ENCODE measurements at regions not wholly inside any gene's neighbourhood (a gene's known extent, or its start where the extent isn't known, plus 50 kb on each side); places are given as distances from the start of the nearest gene placed in this dataset.
A peak's percentile ranks its signal among the peaks of the same experiment; 100 is the strongest.

DNA sequence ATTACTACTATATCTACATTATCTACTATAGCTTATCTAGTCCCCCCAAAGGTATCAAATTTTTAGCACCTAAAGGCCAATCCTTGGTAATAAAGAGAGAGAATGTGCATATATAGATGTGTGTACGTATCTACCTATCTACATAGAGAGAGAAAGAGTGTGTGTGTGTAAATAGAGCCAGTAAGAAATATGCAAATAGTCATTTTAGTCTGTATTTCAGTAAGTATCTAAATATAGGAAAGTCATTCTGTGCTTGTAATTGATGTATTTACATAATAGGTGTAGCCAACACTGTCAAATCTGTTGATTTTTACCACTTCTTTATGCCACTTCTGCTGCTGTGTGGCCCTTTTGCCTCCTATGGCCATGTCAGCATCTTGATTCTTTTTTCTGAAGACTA lies 284.5 kb upstream of the TFPI start:
- DNase-seq (ENCODE audit: low spot score), result no peak
- POLR2A ChIA-PET (ENCODE audit: low non-redundant PET), result no interaction called here
- no peak overlapping the region for H3K27ac ChIP-seq
- TF ChIP-seq, protein P1, sequence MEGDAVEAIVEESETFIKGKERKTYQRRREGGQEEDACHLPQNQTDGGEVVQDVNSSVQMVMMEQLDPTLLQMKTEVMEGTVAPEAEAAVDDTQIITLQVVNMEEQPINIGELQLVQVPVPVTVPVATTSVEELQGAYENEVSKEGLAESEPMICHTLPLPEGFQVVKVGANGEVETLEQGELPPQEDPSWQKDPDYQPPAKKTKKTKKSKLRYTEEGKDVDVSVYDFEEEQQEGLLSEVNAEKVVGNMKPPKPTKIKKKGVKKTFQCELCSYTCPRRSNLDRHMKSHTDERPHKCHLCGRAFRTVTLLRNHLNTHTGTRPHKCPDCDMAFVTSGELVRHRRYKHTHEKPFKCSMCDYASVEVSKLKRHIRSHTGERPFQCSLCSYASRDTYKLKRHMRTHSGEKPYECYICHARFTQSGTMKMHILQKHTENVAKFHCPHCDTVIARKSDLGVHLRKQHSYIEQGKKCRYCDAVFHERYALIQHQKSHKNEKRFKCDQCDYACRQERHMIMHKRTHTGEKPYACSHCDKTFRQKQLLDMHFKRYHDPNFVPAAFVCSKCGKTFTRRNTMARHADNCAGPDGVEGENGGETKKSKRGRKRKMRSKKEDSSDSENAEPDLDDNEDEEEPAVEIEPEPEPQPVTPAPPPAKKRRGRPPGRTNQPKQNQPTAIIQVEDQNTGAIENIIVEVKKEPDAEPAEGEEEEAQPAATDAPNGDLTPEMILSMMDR (conservative IDR thresholded peaks at IDR 0.05; ENCODE audit: low read depth), result no peak
- CTCF ChIA-PET, result no interaction called here

DNA sequence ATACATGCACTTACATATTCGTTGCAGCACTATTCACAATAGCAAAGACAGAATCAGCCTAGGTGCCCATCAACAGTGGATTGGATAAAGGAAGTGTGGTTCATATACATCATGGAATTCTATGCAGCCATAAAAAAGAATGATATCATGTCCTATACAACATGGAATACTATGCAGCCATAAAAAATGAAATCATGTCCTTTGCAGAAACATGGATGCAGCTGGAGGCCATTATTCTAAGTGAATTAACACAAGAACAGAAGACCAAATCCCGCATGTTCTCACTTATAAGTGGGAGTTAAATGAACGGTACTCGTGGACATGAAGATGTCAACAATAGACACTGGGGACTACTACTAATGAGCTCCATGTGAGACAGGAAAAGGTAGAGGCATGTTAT lies 288.1 kb upstream of the TFPI start:
- ChIA-PET CTCF (interaction anchor here (1.5 kb wide), 1 partner anchor 261 kb away, joined by 6 read pairs; no protein-coding TSS in a partner anchor), POLR2A (ENCODE audit: low non-redundant PET) (no interaction called here)
- H3K27ac ChIP-seq, result no peak overlapping the region
- no peak for DNase-seq (ENCODE audit: low spot score)
- TF ChIP-seq, protein P1 (conservative IDR thresholded peaks at IDR 0.05; ENCODE audit: low read depth), result no peak

DNA sequence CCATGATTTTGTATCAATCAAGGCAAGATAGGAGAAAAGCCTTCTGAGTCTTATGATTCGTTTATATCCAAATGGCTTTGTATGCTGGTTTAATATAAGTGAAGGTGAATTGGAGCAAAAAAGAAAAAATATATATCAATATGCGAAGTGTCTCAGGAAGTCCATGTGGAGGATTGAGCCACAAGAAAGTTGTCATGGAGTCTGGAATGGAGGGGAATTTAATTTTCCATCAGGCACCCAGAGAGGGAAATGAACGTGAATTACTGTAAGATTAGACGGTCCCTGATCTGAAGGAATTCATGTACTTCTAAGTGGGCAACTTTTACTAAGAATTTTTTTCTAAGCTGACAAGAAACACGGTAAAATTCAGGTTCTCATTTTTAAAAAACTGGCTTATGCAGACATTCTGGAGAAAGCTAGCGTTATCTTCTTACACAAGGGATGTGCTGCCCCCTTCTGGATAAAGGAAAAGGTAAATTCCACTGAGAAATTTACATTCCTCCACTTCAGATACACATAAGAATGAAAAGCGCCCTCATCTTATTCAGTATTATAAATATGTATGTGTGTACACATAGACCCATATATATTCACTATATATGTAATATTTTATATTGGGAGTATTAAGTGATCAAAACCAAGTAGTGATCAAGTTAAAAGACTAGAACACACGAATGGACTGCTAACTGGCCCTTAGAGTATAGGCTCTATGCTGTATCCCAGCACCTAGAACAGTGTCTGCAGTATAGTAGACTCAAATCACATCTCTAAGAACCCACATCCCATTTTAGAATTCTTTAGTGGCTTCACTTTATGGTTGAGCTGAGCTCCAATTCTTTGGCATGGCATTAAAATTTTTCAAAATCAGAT lies 289.0 kb upstream of the TFPI start:
- POLR2A ChIA-PET (ENCODE audit: low non-redundant PET), result no interaction called here
- no peak overlapping the region for H3K27ac ChIP-seq

DNA sequence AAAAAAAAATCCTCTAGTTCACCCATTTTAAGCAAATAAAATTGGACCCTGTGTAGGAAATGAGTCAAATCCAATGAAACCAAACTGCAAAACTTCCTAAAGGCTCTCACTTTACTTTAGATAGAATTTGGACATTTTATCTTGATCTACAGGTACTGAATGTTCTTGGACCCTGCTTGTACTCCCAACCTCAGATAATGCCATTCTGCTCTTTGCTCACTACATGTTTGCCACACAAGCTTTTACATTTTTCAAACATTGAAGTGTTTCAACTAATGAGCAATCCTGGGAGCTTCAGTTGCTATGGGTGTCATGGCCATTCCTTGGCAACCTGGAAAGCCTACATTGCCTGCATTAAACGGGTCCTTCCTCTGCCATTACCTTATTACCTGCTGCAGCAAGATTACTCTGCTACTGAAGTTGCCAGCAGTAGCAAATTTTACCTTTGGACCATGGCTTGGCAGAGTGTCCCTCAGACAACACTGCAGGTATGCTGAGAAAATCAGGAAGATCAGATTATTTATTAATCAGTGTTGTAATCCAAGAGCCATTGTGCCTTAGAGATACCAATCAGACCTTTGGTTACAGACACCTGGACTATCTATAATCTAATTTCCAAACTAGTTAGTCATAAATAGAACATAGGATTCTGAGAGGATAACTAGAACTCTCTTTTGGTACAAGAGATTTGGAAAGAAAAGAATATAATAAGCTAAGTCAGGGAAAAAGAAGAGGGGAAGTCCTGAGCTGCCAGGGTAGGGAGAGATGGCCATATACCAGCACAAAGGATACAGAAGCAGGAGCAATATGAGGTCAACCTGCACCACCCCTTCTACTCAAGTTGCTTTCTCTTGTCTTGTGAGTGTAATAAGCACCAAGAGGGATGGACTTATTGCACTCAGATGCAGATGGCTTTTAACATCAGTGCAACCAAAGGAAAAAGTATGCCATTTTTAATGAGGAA lies 293.3 kb upstream of the TFPI start:
- ChIA-PET CTCF (no interaction called here), POLR2A (ENCODE audit: low non-redundant PET) (no interaction called here)
- H3K27ac ChIP-seq, result no peak overlapping the region
- no peak for DNase-seq (ENCODE audit: low spot score)
- TF ChIP-seq, protein P1 (conservative IDR thresholded peaks at IDR 0.05; ENCODE audit: low read depth), result no peak

More for the DNA sequence above, 289.0 kb upstream of the TFPI start:
- DNase-seq (ENCODE audit: low spot score), result peak; percentile 25
- CTCF ChIA-PET, result interaction anchor here (0.5 to 1.5 kb wide), 9 partner anchors 20 to 1009 kb away, joined by 3 to 7 read pairs (median 3); no protein-coding TSS in a partner anchor
- TF ChIP-seq, protein P1 (conservative IDR thresholded peaks at IDR 0.05; ENCODE audit: low read depth), result peak; percentile 48

DNA sequence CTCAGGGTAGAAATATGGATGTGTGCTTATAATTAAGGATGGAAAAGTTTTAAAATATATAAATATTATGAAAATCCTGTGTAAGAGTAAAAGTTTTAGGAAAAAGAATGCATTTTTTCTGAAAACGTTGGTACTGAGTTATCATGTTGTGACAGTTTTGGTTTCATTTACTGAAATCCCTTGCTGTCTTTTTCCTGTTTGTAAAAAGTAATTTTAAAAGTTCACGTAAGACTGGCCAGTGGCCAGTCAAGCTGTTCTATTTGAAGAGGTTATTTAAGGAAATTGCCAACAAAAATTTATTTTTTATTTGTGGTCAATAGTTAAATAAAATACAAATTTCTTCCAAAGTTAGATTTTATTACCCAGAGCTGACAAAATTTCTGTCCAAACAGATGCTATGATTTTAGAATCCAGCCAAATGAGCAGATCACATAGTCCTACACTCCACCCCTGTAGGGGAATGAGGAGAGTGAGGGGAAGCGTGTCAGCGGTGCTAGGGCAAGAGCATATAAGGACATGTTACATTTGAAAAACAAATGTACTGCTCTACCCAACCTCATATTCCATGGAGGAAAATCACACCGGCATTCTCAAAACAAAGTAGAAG lies 297.8 kb upstream of the TFPI start:
- TF ChIP-seq, protein P1 (conservative IDR thresholded peaks at IDR 0.05; ENCODE audit: low read depth), result no peak
- H3K27ac ChIP-seq, result no peak overlapping the region
- CTCF ChIA-PET, result interaction anchor here (0.5 to 0.7 kb wide), 2 partner anchors 352 to 1602 kb away, joined by 3 to 4 read pairs; no protein-coding TSS in a partner anchor
- no peak for DNase-seq (ENCODE audit: low spot score)
- POLR2A ChIA-PET (ENCODE audit: low non-redundant PET), result no interaction called here

DNA sequence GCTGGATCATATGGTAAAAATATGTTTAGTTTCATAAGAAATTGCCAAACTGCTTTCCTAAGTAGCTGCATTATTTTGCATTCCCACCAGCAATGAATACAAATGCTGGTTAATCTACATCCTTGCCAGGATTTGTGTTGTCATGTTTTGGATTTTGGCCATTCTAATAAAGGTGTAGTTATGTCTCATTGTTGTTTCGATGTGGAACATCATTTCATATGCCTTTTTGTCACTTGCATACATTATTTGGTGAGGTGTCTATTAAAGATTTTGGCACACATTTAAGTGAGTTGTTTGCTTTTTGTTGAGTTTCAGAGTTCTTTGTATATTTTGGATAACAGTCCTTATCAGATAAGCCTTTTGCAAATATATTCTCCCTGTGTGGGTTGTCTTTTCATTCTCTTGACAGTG lies 299.2 kb upstream of the TFPI start:
- no peak overlapping the region for H3K27ac ChIP-seq
- no peak for DNase-seq (ENCODE audit: low spot score)
- TF ChIP-seq, protein P1 (conservative IDR thresholded peaks at IDR 0.05; ENCODE audit: low read depth), result no peak
- POLR2A ChIA-PET (ENCODE audit: low non-redundant PET), result no interaction called here
- CTCF ChIA-PET, result interaction anchor here (0.6 kb wide), 1 partner anchor 1292 kb away, joined by 5 read pairs; no protein-coding TSS in a partner anchor

Measured in RWPE1 (cell line).